Liver (tissue), 8 donors: ENCODE measurements at regions not wholly inside any gene's neighbourhood (a gene's known extent, or its start where the extent isn't known, plus 50 kb on each side); places are given as distances from the start of the nearest gene placed in this dataset.

Source experiments
- DNase-seq: peaks from one replicate; pipeline ENCODE4 v3.0.0-alpha.2; 2017; ENCODE audit warnings: low spot score
- H3K27ac ChIP-seq, 2 donors: one replicate each; pipeline ENCODE4 v1.7.0; 2013; ENCODE audit warnings: inconsistent platforms in 2 of 2, low read length in 2 of 2, control low read depth in 1 of 2, low read depth in 1 of 2, mild to moderate bottlenecking in 1 of 2
- H3K27me3 ChIP-seq, 4 donors: one replicate each; pipeline versions ENCODE4 v1.6.1 to v1.7.0; 2013; ENCODE audit warnings: low read length in 3 of 4, inconsistent platforms in 1 of 4, mild to moderate bottlenecking in 1 of 4, moderate library complexity in 1 of 4; ENCODE audit not compliant: control insufficient read depth in 4 of 4, insufficient read depth in 4 of 4
- H3K36me3 ChIP-seq, 4 donors: one replicate each; pipeline versions ENCODE4 v1.6.1 to v1.7.0; 2013; ENCODE audit warnings: low read length in 3 of 4, mild to moderate bottlenecking in 3 of 4, low read depth in 1 of 4, moderate library complexity in 1 of 4; ENCODE audit not compliant: control insufficient read depth in 4 of 4, insufficient read depth in 3 of 4
- H3K4me1 ChIP-seq, 4 donors: one replicate each; pipeline versions ENCODE4 v1.6.1 to v1.7.0; 2013; ENCODE audit warnings: low read length in 3 of 4, mild to moderate bottlenecking in 3 of 4, moderate library complexity in 1 of 4; ENCODE audit not compliant: control insufficient read depth in 4 of 4, insufficient read depth in 4 of 4
- H3K4me3 ChIP-seq, 3 donors: one replicate each; pipeline versions ENCODE4 v1.6.1 to v1.7.0; 2013; ENCODE audit warnings: low read length in 3 of 3, control low read depth in 1 of 3, low read depth in 1 of 3, mild to moderate bottlenecking in 1 of 3
- H3K9ac ChIP-seq, 2 donors: one replicate each; pipeline ENCODE4 v1.7.0; 2013; ENCODE audit warnings: low read length in 2 of 2, mild to moderate bottlenecking in 2 of 2, moderate library complexity in 2 of 2, control low read depth in 1 of 2, low read depth in 1 of 2
- H3K9me3 ChIP-seq, 4 donors: one replicate each; pipeline versions ENCODE4 v1.6.1 to v1.7.0; 2013; ENCODE audit warnings: low read length in 3 of 4; ENCODE audit not compliant: control insufficient read depth in 4 of 4
- ATF3 ChIP-seq: IDR thresholded peaks from 2 replicates; pipeline ENCODE4 v1.6.1; 2016; ENCODE audit warnings: antibody characterized with exemption
- CTCF ChIP-seq: fragments of 150-350 bp; IDR thresholded peaks from 2 replicates; pipeline ENCODE4 v1.5.1; 2017; ENCODE audit warnings: improper control_type of control experiment, low read depth, low read length; ENCODE audit not compliant: missing input control
- EGR1 ChIP-seq, 2 donors: IDR thresholded peaks; 2 replicates each; pipeline ENCODE4 v1.6.1; 2016 to 2018; ENCODE audit warnings: antibody characterized with exemption in 2 of 2, low read depth in 2 of 2
- FOXA1 ChIP-seq: IDR thresholded peaks from 2 replicates; pipeline ENCODE4 v1.6.1; 2016; ENCODE audit warnings: antibody characterized with exemption
- GABPA ChIP-seq, 2 donors: IDR thresholded peaks in 1 of 2; conservative IDR thresholded peaks in 1 of 2; 2 replicates each; pipeline ENCODE4 v1.6.1; 2016; ENCODE audit warnings: antibody characterized with exemption in 2 of 2, mild to moderate bottlenecking in 1 of 2, moderate library complexity in 1 of 2
- HNF4A ChIP-seq, 2 donors: conservative IDR thresholded peaks; 2 replicates each; pipeline ENCODE4 v1.6.1; 2016; ENCODE audit warnings: antibody characterized with exemption in 2 of 2, mild to moderate bottlenecking in 2 of 2
- HNF4G ChIP-seq: IDR thresholded peaks from 2 replicates; pipeline ENCODE4 v1.6.1; 2016; ENCODE audit warnings: antibody characterized with exemption
- JUND ChIP-seq, 2 donors: IDR thresholded peaks; 2 replicates each; pipeline ENCODE4 v1.6.1; 2016; ENCODE audit warnings: antibody characterized with exemption in 2 of 2
- MAX ChIP-seq: IDR thresholded peaks from 2 replicates; pipeline ENCODE4 v1.6.1; 2016; ENCODE audit warnings: antibody characterized with exemption
- RAD21 ChIP-seq, 2 donors: IDR thresholded peaks; 2 replicates each; pipeline ENCODE4 v1.6.1; 2016; ENCODE audit warnings: antibody characterized with exemption in 2 of 2, mild to moderate bottlenecking in 2 of 2
- RXRA ChIP-seq, 2 donors: IDR thresholded peaks; 2 replicates each; pipeline ENCODE4 v1.6.1; 2017 to 2018; ENCODE audit warnings: antibody characterized with exemption in 2 of 2, mild to moderate bottlenecking in 1 of 2
- SP1 ChIP-seq: IDR thresholded peaks from 2 replicates; pipeline ENCODE4 v1.6.1; 2018; ENCODE audit warnings: antibody characterized with exemption, mild to moderate bottlenecking
- TAF1 ChIP-seq: conservative IDR thresholded peaks from 2 replicates; pipeline ENCODE4 v1.6.1; 2016; ENCODE audit warnings: antibody characterized with exemption, mild to moderate bottlenecking
- YY1 ChIP-seq: IDR thresholded peaks from 2 replicates; pipeline ENCODE4 v1.6.1; 2016; ENCODE audit warnings: antibody characterized with exemption, mild to moderate bottlenecking
- ZBTB33 ChIP-seq: IDR thresholded peaks from 2 replicates; pipeline ENCODE4 v1.6.1; 2016; ENCODE audit warnings: antibody characterized with exemption
- WGBS: extraction: QIAGEN DNeasy Blood & Tissue Kit; methylation state at CpG from one replicate; pipeline ENCODE4 v1.1.7; 2013; 5-methylcytosine and 5-hydroxymethylcytosine counted together
- donor health status: healthy.
- donor health status: healthy.
- donor health status: healthy.
- donor health status: healthy.
- donor health status: healthy.

- DNase-seq = no peak
- no peaks in the 10 kb centered on the region for H3K4me1 ChIP-seq
- H3K9ac ChIP-seq = no peak overlapping the region
- H3K27ac ChIP-seq = no peak overlapping the region
- H3K4me3 ChIP-seq = no peak overlapping the region
- H3K27me3 ChIP-seq = no peaks in the 10 kb centered on the region
- no peaks in the 10 kb centered on the region for H3K9me3 ChIP-seq
- WGBS = 53% methylated on average over 15 of the region's 15 CpGs
- no peaks in the 10 kb centered on the region for H3K36me3 ChIP-seq
- TF ChIP-seq EGR1 (IDR thresholded peaks at IDR 0.05; ENCODE audit: low read depth in 2 of 2) (no peak), MAX (no peak), TAF1 (no peak), SP1 (no peak), ATF3 (no peak), FOXA1 (no peak), YY1 (no peak), GABPA (IDR thresholded peaks at IDR 0.05 in 1 of 2, conservative IDR thresholded peaks at IDR 0.05 in 1 of 2) (no peak)
Observed at GRCh38 chr11:44361813-44362212, 51.9 kb upstream of the ALX4 start.

GRCh38 chr11:44363116-44363515, 53.2 kb upstream of the ALX4 start:
- Histone ChIP-seq H3K4me3 (no peak overlapping the region), H3K27ac (no peak overlapping the region), H3K9ac (no peak overlapping the region), H3K36me3 (no peaks in the 10 kb centered on the region), H3K9me3 (no peaks in the 10 kb centered on the region), H3K27me3 (no peaks in the 10 kb centered on the region), H3K4me1 (no peaks in the 10 kb centered on the region)
- no peak for DNase-seq
- WGBS = 76% methylated on average over 3 of the region's 3 CpGs
- TF ChIP-seq SP1 = no peak

- H3K4me1 ChIP-seq = no peaks in the 10 kb centered on the region
- H3K9ac ChIP-seq = no peak overlapping the region
- WGBS = 86% methylated on average over 3 of the region's 3 CpGs
- H3K27ac ChIP-seq = no peak overlapping the region
- H3K9me3 ChIP-seq = no peaks in the 10 kb centered on the region
- TF ChIP-seq RAD21 (IDR thresholded peaks at IDR 0.05) = no peak
- no peak for TF ChIP-seq FOXA1
- TF ChIP-seq RXRA (IDR thresholded peaks at IDR 0.05) = no peak
- no peak for TF ChIP-seq TAF1
- no peaks in the 10 kb centered on the region for H3K27me3 ChIP-seq
- no peaks in the 10 kb centered on the region for H3K36me3 ChIP-seq
- H3K4me3 ChIP-seq = no peak overlapping the region
- no peak for DNase-seq
Observed at GRCh38 chr11:44364596-44364995, 54.7 kb upstream of the ALX4 start.

GRCh38 chr11:44365616-44366015, 55.7 kb upstream of the ALX4 start:
- Histone ChIP-seq H3K27me3 (no peaks in the 10 kb centered on the region), H3K9ac (no peak overlapping the region), H3K36me3 (no peaks in the 10 kb centered on the region), H3K9me3 (no peaks in the 10 kb centered on the region), H3K4me1 (no peaks in the 10 kb centered on the region), H3K27ac (no peak overlapping the region), H3K4me3 (no peak overlapping the region)
- DNase-seq = no peak
- 88% methylated on average over 9 of the region's 9 CpGs for WGBS
- TF ChIP-seq HNF4G = no peak
- TF ChIP-seq ATF3 = no peak
- TF ChIP-seq GABPA (IDR thresholded peaks at IDR 0.05 in 1 of 2, conservative IDR thresholded peaks at IDR 0.05 in 1 of 2) = no peak
- no peak for TF ChIP-seq HNF4A (conservative IDR thresholded peaks at IDR 0.05)
- no peak for TF ChIP-seq FOXA1
- TF ChIP-seq ZBTB33 = no peak
- TF ChIP-seq JUND (IDR thresholded peaks at IDR 0.05) = no peak
- no peak for TF ChIP-seq EGR1 (IDR thresholded peaks at IDR 0.05; ENCODE audit: low read depth in 2 of 2)
- no peak for TF ChIP-seq MAX
- no peak for TF ChIP-seq CTCF
